Keratinocyte (primary cell): ENCODE measurements at regions not wholly inside any gene's neighbourhood (a gene's known extent, or its start where the extent isn't known, plus 50 kb on each side); places are given as distances from the start of the nearest gene placed in this dataset.

Experiments
- DNase-seq: peaks from one replicate; pipeline ENCODE4 v3.0.0-alpha.2; 2011; ENCODE audit warnings: low read depth, missing footprints, low spot score
- FAIRE-seq: peaks from 2 replicates; lab custom pipeline; 2011; peaks lifted over from hg19 to GRCh38; lab: Jason Lieb, UNC
- H2AFZ ChIP-seq: 2 replicates; pipeline ENCODE4 v1.6.0; 2012; ENCODE audit warnings: low read length, control low read depth, inconsistent platforms; ENCODE audit not compliant: control insufficient read depth
- H3K27ac ChIP-seq: 2 replicates; pipeline ENCODE4 v1.5.1; 2011; ENCODE audit warnings: low read length; ENCODE audit not compliant: control insufficient read depth, insufficient read depth
- H3K27me3 ChIP-seq: 3 replicates; pipeline ENCODE4 v1.6.0; 2011; ENCODE audit warnings: low read length; ENCODE audit not compliant: control insufficient read depth, insufficient read depth; ENCODE audit errors: extremely low read depth
- H3K36me3 ChIP-seq, 2 experiments: 2 replicates in 1 of 2; 3 replicates in 1 of 2; pipeline ENCODE4 v1.5.1; 2011; ENCODE audit warnings: low read length in 2 of 2, mild to moderate bottlenecking in 1 of 2; ENCODE audit not compliant: control insufficient read depth in 2 of 2, insufficient read depth in 2 of 2; ENCODE audit errors: extremely low read depth in 1 of 2
- H3K4me1 ChIP-seq: 3 replicates; pipeline ENCODE4 v1.5.1; 2011; ENCODE audit warnings: low read length; ENCODE audit not compliant: control insufficient read depth, insufficient read depth; ENCODE audit errors: extremely low read depth
- H3K4me2 ChIP-seq: 3 replicates; pipeline ENCODE4 v1.6.0; 2011; ENCODE audit warnings: low read depth, low read length; ENCODE audit not compliant: control insufficient read depth, insufficient read depth; ENCODE audit errors: extremely low read depth
- H3K4me3 ChIP-seq, 3 experiments: fragments of 200-600 bp in 1 of 3; sonication (generic) in 1 of 3; 2 replicates in 2 of 3; 3 replicates in 1 of 3; pipeline ENCODE4 v1.5.1; 2011 to 2016; ENCODE audit warnings: low read length in 3 of 3, mild to moderate bottlenecking in 3 of 3, control low read depth in 2 of 3, inconsistent platforms in 1 of 3, low read depth in 1 of 3, mixed read lengths in 1 of 3, mixed run types in 1 of 3, moderate library complexity in 1 of 3; ENCODE audit not compliant: control insufficient read depth in 2 of 3, insufficient read depth in 2 of 3; ENCODE audit errors: extremely low read depth in 1 of 3
- H3K79me2 ChIP-seq: 2 replicates; pipeline ENCODE4 v1.6.0; 2012; ENCODE audit warnings: low read length; ENCODE audit not compliant: control insufficient read depth, insufficient read depth
- H3K9ac ChIP-seq: 3 replicates; pipeline ENCODE4 v1.6.0; 2011; ENCODE audit warnings: low read length; ENCODE audit not compliant: control insufficient read depth, insufficient read depth; ENCODE audit errors: extremely low read depth
- H3K9me1 ChIP-seq: 3 replicates; pipeline ENCODE4 v1.6.0; 2011; ENCODE audit warnings: low read length; ENCODE audit not compliant: control insufficient read depth, insufficient read depth; ENCODE audit errors: extremely low read depth
- H3K9me3 ChIP-seq: 2 replicates; pipeline ENCODE4 v1.5.1; 2012; ENCODE audit warnings: low read depth, low read length; ENCODE audit not compliant: control insufficient read depth
- H4K20me1 ChIP-seq: 3 replicates; pipeline ENCODE4 v1.6.0; 2011; ENCODE audit warnings: low read length; ENCODE audit not compliant: control insufficient read depth, insufficient read depth; ENCODE audit errors: extremely low read depth
- CTCF ChIP-seq, 3 experiments: IDR thresholded peaks in 1 of 3; conservative IDR thresholded peaks in 1 of 3; optimal IDR thresholded peaks in 1 of 3; 2 replicates in 2 of 3; 3 replicates in 1 of 3; pipeline versions ENCODE3 to v1.5.1; 2011; ENCODE audit warnings: low read length in 3 of 3, mild to moderate bottlenecking in 3 of 3, moderate library complexity in 2 of 3, control low read depth in 1 of 3, inconsistent platforms in 1 of 3; ENCODE audit not compliant: insufficient read depth in 2 of 3; ENCODE audit errors: extremely low read depth in 1 of 3
- EZH2 ChIP-seq: IDR thresholded peaks from one replicate; pipeline ENCODE4 v1.6.1; 2012; ENCODE audit warnings: inconsistent platforms, mild to moderate bottlenecking, low read length, moderate library complexity
- dilution Hi-C: fragments of 300-500 bp; cut with MboI; formaldehyde crosslinking; loops from one replicate; pipeline ENCODE4 v1.7.0; 2020; ENCODE audit warnings: low sequenced_read_pairs; ENCODE audit not compliant: extremely low pct_ligation_motif_present

DNA sequence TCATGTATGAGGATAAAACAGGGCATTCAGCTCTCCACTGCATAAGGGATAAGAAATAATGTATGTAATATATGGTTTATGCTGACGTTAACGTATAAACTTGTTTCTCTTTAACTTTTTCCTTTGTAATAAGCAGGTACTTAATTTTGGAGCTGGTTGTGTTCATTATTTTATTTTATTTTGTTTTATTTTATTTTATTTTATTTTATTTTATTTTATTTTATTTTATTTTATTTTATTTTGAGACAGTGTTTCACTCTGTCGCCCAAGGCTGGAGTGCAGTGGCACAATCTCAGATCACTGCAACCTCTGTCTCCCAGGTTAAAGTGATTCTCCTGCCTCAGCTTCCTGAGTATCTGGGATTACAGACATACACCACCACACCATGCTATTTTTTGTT is 1932.6 kb upstream of the TENM3 start:
- no peaks in the 10 kb centered on the region for H3K36me3 ChIP-seq
- no peak overlapping the region for H3K27ac ChIP-seq
- H4K20me1 ChIP-seq, result no peaks in the 10 kb centered on the region
- H3K9me3 ChIP-seq, result no peaks in the 10 kb centered on the region
- H3K9ac ChIP-seq, result no peak overlapping the region
- H3K79me2 ChIP-seq, result no peaks in the 10 kb centered on the region
- no peak overlapping the region for H2AFZ ChIP-seq
- FAIRE-seq (no peak), DNase-seq (no peak)
- no peaks in the 10 kb centered on the region for H3K9me1 ChIP-seq
- no peak overlapping the region for H3K4me3 ChIP-seq
- H3K27me3 ChIP-seq, result no peaks in the 10 kb centered on the region
- dilution Hi-C loops, result no loop called here
- no peaks in the 10 kb centered on the region for H3K4me1 ChIP-seq
- no peak overlapping the region for H3K4me2 ChIP-seq
- TF ChIP-seq CTCF (optimal IDR thresholded peaks at IDR 0.05 in 1 of 3, IDR thresholded peaks at IDR 0.05 in 1 of 3, conservative IDR thresholded peaks at IDR 0.05 in 1 of 3; ENCODE audit: extremely low read depth in 1 of 3, insufficient read depth in 2 of 3, low read length in 3 of 3) (no peak), EZH2 (no peak)

GRCh38 chr4:180314972-180315371 is 1928.2 kb upstream of the TENM3 start:
- DNase-seq, result no peak
- Histone ChIP-seq H3K79me2 (no peaks in the 10 kb centered on the region), H3K9ac (no peak overlapping the region), H3K4me3 (no peak overlapping the region), H3K9me1 (no peaks in the 10 kb centered on the region), H3K4me1 (no peaks in the 10 kb centered on the region), H3K36me3 (no peaks in the 10 kb centered on the region), H3K27ac (no peak overlapping the region), H3K4me2 (no peak overlapping the region), H2AFZ (no peak overlapping the region), H3K9me3 (no peaks in the 10 kb centered on the region), H3K27me3 (no peaks in the 10 kb centered on the region), H4K20me1 (no peaks in the 10 kb centered on the region)
- FAIRE-seq, result no peak
- TF ChIP-seq EZH2, result no peak
- no peak for TF ChIP-seq CTCF (optimal IDR thresholded peaks at IDR 0.05 in 1 of 3, IDR thresholded peaks at IDR 0.05 in 1 of 3, conservative IDR thresholded peaks at IDR 0.05 in 1 of 3; ENCODE audit: extremely low read depth in 1 of 3, insufficient read depth in 2 of 3, low read length in 3 of 3)
- dilution Hi-C loops, result no loop called here
